HepG2 (cell line): ENCODE measurements at regions not wholly inside any gene's neighbourhood (a gene's known extent, or its start where the extent isn't known, plus 50 kb on each side); places are given as distances from the start of the nearest gene placed in this dataset.

Source experiments
- CBFB ChIP-seq: sonication (generic); formaldehyde crosslinking; IDR thresholded peaks from 2 replicates; pipeline ENCODE4 v1.4.0; 2020; ENCODE audit warnings: missing genetic modification reagents
- DBP ChIP-seq: sonication (generic); formaldehyde crosslinking; IDR thresholded peaks from 2 replicates; pipeline ENCODE4 v1.4.0; 2020; ENCODE audit warnings: missing genetic modification reagents; ENCODE audit errors: not compliant biosample characterization
- ESRRA ChIP-seq: sonication (generic); formaldehyde crosslinking; IDR thresholded peaks from 2 replicates; pipeline ENCODE4 v1.5.1; 2020; ENCODE audit warnings: mild to moderate bottlenecking, low read depth, missing genetic modification reagents
- FOXA1 ChIP-seq, 2 experiments: fragments of 450-650 bp in 1 of 2; sonication (generic) in 1 of 2; formaldehyde crosslinking in 1 of 2; IDR thresholded peaks; 2 replicates each; pipeline versions ENCODE4 v1.4.0 to v1.6.1; 2016 to 2020; ENCODE audit warnings: missing genetic modification reagents in 1 of 2
- GLI4 ChIP-seq: sonication (generic); formaldehyde crosslinking; IDR thresholded peaks from 2 replicates; pipeline ENCODE4 v1.5.1; 2020; ENCODE audit warnings: missing genetic modification reagents, mild to moderate bottlenecking, moderate library complexity, borderline replicate concordance
- HNRNPH1 ChIP-seq: fragments of 200-400 bp; formaldehyde crosslinking; optimal IDR thresholded peaks from 2 replicates; pipeline ENCODE3; 2017; ENCODE audit warnings: mild to moderate bottlenecking, low read depth, low read length
- IRF1 ChIP-seq: sonication (generic); formaldehyde crosslinking; IDR thresholded peaks from 2 replicates; pipeline ENCODE4 v1.4.0; 2020; ENCODE audit warnings: low read depth, mild to moderate bottlenecking, missing genetic modification reagents
- MATR3 ChIP-seq: sonication (generic); formaldehyde crosslinking; IDR thresholded peaks from 2 replicates; pipeline ENCODE4 v1.4.0; 2020; ENCODE audit warnings: missing genetic modification reagents
- MYC ChIP-seq: sonication (generic); formaldehyde crosslinking; IDR thresholded peaks from 2 replicates; pipeline ENCODE4 v1.9.0; 2021; ENCODE audit warnings: missing genetic modification reagents, borderline replicate concordance
- POGK ChIP-seq: sonication (generic); formaldehyde crosslinking; conservative IDR thresholded peaks from 2 replicates; pipeline ENCODE4 v1.8.0; 2022; ENCODE audit warnings: mild to moderate bottlenecking, moderate library complexity, missing genetic modification reagents
- SYNCRIP ChIP-seq: fragments of 200-400 bp; formaldehyde crosslinking; IDR thresholded peaks from 2 replicates; pipeline ENCODE4 v1.6.1; 2018; ENCODE audit warnings: mild to moderate bottlenecking, low read depth, low read length; ENCODE audit not compliant: insufficient read depth
- ZBTB38 ChIP-seq: sonication (generic); formaldehyde crosslinking; IDR thresholded peaks from 2 replicates; pipeline ENCODE4 v1.5.1; 2020; ENCODE audit warnings: mild to moderate bottlenecking, missing genetic modification reagents
- ZFP36 ChIP-seq: fragments of 150-350 bp; IDR thresholded peaks from 2 replicates; pipeline ENCODE4 v1.6.1; 2018; ENCODE audit warnings: borderline replicate concordance, low read length, low read depth; ENCODE audit not compliant: partially characterized antibody
- ZNF34 ChIP-seq: sonication (generic); formaldehyde crosslinking; IDR thresholded peaks from 2 replicates; pipeline ENCODE4 v1.4.0; 2020; ENCODE audit warnings: mild to moderate bottlenecking, missing genetic modification reagents, borderline replicate concordance
- ZNF468 ChIP-seq: sonication (generic); formaldehyde crosslinking; IDR thresholded peaks from 2 replicates; pipeline ENCODE4 v1.8.0; 2022; ENCODE audit warnings: mild to moderate bottlenecking, moderate library complexity, missing genetic modification reagents
- ZNF557 ChIP-seq: sonication (generic); formaldehyde crosslinking; IDR thresholded peaks from 2 replicates; pipeline ENCODE4 v1.4.0; 2020; ENCODE audit warnings: missing genetic modification reagents
- ZNF879 ChIP-seq: sonication (generic); formaldehyde crosslinking; IDR thresholded peaks from 2 replicates; pipeline ENCODE4 v1.8.1; 2023; ENCODE audit warnings: missing genetic modification reagents
- TF ChIP-seq, protein P1 (sequence below), 2 experiments: fragments of 450-650 bp in 1 of 2; sonication (generic) in 1 of 2; formaldehyde crosslinking; IDR thresholded peaks; 2 replicates each; pipeline versions ENCODE4 v1.5.0 to v1.8.0; 2020 to 2022; ENCODE audit warnings: mild to moderate bottlenecking in 1 of 2, missing genetic modification reagents in 1 of 2
- TF ChIP-seq, protein P2 (sequence below): sonication (generic); formaldehyde crosslinking; IDR thresholded peaks from 2 replicates; pipeline ENCODE4 v1.4.0; 2020; ENCODE audit warnings: mild to moderate bottlenecking, missing genetic modification reagents
- TF ChIP-seq, protein P3 (sequence below): sonication (generic); formaldehyde crosslinking; IDR thresholded peaks from 2 replicates; pipeline ENCODE4 v1.4.0; 2020; ENCODE audit warnings: missing genetic modification reagents, borderline replicate concordance

- TF ChIP-seq CBFB (CRISPR knock-in tag), result no peak
- no peak for TF ChIP-seq HNRNPH1
- TF ChIP-seq ZNF34 (CRISPR knock-in tag), result no peak
- no peak for TF ChIP-seq ESRRA
- no peak for TF ChIP-seq ZNF468 (CRISPR knock-in tag)
- TF ChIP-seq ZNF557 (CRISPR knock-in tag), result no peak
- no peak for TF ChIP-seq SYNCRIP
- 0 out of 2 replicates have a peak, but pooled peaks have one; percentile 39 for TF ChIP-seq POGK
- TF ChIP-seq MATR3 (CRISPR knock-in tag), result no peak
- TF ChIP-seq ZFP36, result no peak
- TF ChIP-seq GLI4 (CRISPR knock-in tag), result no peak
- TF ChIP-seq, protein P1, sequence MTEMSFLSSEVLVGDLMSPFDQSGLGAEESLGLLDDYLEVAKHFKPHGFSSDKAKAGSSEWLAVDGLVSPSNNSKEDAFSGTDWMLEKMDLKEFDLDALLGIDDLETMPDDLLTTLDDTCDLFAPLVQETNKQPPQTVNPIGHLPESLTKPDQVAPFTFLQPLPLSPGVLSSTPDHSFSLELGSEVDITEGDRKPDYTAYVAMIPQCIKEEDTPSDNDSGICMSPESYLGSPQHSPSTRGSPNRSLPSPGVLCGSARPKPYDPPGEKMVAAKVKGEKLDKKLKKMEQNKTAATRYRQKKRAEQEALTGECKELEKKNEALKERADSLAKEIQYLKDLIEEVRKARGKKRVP (CRISPR knock-in tag; IDR thresholded peaks at IDR 0.05), result no peak
- TF ChIP-seq, protein P2, sequence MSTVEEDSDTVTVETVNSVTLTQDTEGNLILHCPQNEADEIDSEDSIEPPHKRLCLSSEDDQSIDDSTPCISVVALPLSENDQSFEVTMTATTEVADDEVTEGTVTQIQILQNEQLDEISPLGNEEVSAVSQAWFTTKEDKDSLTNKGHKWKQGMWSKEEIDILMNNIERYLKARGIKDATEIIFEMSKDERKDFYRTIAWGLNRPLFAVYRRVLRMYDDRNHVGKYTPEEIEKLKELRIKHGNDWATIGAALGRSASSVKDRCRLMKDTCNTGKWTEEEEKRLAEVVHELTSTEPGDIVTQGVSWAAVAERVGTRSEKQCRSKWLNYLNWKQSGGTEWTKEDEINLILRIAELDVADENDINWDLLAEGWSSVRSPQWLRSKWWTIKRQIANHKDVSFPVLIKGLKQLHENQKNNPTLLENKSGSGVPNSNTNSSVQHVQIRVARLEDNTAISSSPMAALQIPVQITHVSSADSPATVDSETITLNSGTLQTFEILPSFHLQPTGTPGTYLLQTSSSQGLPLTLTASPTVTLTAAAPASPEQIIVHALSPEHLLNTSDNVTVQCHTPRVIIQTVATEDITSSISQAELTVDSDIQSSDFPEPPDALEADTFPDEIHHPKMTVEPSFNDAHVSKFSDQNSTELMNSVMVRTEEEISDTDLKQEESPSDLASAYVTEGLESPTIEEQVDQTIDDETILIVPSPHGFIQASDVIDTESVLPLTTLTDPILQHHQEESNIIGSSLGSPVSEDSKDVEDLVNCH (CRISPR knock-in tag), result no peak
- no peak for TF ChIP-seq FOXA1 (IDR thresholded peaks at IDR 0.05)
- no peak for TF ChIP-seq FOXA1 (CRISPR knock-in tag; IDR thresholded peaks at IDR 0.05)
- TF ChIP-seq, protein P3, sequence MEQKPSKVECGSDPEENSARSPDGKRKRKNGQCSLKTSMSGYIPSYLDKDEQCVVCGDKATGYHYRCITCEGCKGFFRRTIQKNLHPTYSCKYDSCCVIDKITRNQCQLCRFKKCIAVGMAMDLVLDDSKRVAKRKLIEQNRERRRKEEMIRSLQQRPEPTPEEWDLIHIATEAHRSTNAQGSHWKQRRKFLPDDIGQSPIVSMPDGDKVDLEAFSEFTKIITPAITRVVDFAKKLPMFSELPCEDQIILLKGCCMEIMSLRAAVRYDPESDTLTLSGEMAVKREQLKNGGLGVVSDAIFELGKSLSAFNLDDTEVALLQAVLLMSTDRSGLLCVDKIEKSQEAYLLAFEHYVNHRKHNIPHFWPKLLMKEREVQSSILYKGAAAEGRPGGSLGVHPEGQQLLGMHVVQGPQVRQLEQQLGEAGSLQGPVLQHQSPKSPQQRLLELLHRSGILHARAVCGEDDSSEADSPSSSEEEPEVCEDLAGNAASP (CRISPR knock-in tag), result no peak
- peak; percentile 71 for TF ChIP-seq ZBTB38 (CRISPR knock-in tag)
- TF ChIP-seq MYC (CRISPR knock-in tag), result no peak
- TF ChIP-seq DBP (CRISPR knock-in tag), result no peak
- TF ChIP-seq ZNF879 (CRISPR knock-in tag), result no peak
- no peak for TF ChIP-seq IRF1 (CRISPR knock-in tag)
These were observed 167.3 kb upstream of the KLF14 start (continued) for GRCh38 chr7:130901209-130901783.
